DMS53 treated with DMSO at 0.1 percent for 48 hours (cell line): ENCODE measurements at regions not wholly inside any gene's neighbourhood (a gene's known extent, or its start where the extent isn't known, plus 50 kb on each side); places are given as distances from the start of the nearest gene placed in this dataset.
"Not testable (repeated sequence)": the region's sequence is repeated elsewhere in the genome, so short reads cannot be mapped to it uniquely, and the experiment has no call there.

Experiments
- DNase-seq: peaks from one replicate; lab custom pipeline; 2025; ENCODE audit not compliant: unreplicated experiment; lab: John Stamatoyannopoulos, UW

GRCh38 chrX:112577146-112577545 lies 102.6 kb downstream of the LHFPL1 start:
- no peak for DNase-seq

GRCh38 chrX:112571388-112571787 lies 108.3 kb downstream of the LHFPL1 start:
- DNase-seq = no peak

DNA sequence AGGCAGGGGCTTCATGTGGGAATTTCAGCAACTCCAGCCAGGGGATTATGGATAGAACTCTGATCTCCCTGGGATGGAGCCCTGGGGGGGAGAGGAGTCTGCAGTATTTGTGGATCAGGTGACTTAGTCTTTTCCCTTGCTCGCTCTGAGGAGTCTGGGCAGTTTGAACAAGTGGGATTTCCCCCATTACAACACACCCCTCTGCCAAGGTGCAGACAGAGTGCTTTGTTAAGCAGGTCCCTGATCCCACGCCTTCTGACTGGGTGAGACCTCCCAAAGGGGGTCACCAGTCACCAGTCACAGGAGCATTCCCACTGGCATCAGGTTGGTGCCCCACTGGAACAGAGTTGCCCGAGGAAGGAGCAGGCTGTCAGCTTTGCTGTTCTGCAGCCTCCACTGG lies 123.9 kb downstream of the LHFPL1 start:
- no peak for DNase-seq

- no peak for DNase-seq
These were observed 134.7 kb downstream of the LHFPL1 start for GRCh38 chrX:112545051-112545450.

DNA sequence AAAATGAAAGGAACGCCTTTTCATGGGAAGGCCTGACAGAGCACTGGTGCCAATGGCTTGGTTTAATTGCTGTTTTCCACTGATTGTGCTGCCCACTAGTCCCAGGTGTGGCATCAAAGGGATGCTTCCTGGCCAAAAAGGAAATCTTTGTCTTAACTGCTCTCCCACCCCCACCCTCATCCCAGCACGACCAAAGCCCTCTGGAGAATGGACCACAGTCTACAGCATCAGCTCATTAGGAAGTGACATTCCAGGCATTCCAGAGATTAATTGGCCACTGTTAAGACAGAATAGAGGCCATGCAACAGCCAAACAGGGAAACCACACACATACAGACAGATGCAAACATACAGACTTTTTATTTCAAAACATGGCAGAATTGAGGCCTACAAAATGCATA lies 143.2 kb downstream of the LHFPL1 start:
- DNase-seq = no peak

- DNase-seq = no peak
These were observed 151.8 kb downstream of the LHFPL1 start for GRCh38 chrX:112527903-112528302.

DNA sequence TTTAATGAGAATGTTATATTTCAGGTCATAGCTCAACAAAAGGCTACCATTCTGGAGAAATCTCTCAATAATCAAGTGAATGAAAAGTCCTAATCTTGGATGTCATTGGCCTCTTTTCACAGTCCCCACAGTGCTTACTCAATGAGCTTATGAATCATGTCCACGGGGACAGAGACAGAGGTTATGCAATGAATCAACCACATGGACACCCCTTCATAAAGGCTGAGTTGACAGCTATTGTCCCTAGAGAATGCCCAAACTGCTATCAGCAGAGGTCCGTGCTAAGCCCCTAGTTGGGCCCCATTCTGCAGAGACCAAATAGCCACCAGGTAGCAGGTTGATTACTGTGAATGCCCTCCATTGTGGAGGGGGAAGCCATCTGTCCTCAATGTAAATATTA lies 158.1 kb downstream of the LHFPL1 start:
- DNase-seq = no peak

- no peak for DNase-seq
These were observed 159.6 kb downstream of the LHFPL1 start for GRCh38 chrX:112520124-112520523.

GRCh38 chrX:112513154-112513553 lies 166.6 kb downstream of the LHFPL1 start:
- no peak for DNase-seq

GRCh38 chrX:112512509-112512908 lies 167.2 kb downstream of the LHFPL1 start:
- no peak for DNase-seq

GRCh38 chrX:112510629-112511028 lies 169.1 kb downstream of the LHFPL1 start:
- DNase-seq = no peak

- no peak for DNase-seq
These were observed 202.1 kb downstream of the LHFPL1 start for GRCh38 chrX:112477653-112478052.

DNA sequence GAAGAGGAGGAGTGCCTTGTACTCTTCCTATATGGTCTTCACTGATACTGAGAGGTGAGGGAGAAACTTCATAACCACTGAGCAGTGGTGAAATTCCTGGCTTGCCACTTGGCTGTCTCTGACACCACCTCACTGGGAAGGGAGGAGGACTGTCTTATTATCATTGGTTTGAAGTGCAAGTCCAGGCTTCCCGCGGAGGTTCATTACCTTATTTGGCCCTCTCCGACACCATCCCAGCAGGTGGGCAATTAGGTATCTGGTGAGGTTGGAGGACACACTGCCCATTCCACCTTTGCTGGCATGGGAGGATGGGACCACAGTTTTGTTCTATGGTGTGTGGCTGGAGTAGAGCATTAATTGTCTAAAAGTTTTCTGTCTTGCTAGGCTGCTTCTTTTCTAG lies 206.1 kb downstream of the LHFPL1 start:
- no peak for DNase-seq

- DNase-seq = no peak
These were observed 209.2 kb downstream of the LHFPL1 start for GRCh38 chrX:112470551-112470950.

- not testable (repeated sequence) for DNase-seq
These were observed 217.7 kb downstream of the LHFPL1 start for GRCh38 chrX:112461949-112462450.

DNA sequence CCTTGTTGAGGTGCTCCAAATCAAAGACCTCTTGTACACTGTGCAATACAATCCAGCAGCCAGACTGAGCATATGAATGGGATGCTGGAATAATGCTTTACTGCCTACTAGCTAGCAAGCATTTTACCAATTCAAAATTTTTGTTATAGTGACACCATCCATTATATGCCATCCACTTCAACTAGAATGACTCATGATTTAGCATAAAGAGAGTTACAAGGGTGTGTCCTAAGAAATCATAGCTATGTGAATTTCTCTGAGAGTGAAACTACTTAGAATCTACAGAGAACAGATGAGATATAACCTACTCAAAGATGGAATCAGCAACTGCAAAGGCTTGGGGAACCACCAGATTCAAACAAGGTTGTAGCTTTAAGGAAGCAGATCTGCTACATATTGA lies 221.9 kb downstream of the LHFPL1 start:
- no peak for DNase-seq

- no peak for DNase-seq
These were observed 228.9 kb downstream of the LHFPL1 start for GRCh38 chrX:112450810-112451209.

GRCh38 chrX:112440277-112440676 lies 239.5 kb downstream of the LHFPL1 start:
- DNase-seq = no peak

- no peak for DNase-seq
These were observed 255.6 kb downstream of the LHFPL1 start for GRCh38 chrX:112424166-112424565.

DNA sequence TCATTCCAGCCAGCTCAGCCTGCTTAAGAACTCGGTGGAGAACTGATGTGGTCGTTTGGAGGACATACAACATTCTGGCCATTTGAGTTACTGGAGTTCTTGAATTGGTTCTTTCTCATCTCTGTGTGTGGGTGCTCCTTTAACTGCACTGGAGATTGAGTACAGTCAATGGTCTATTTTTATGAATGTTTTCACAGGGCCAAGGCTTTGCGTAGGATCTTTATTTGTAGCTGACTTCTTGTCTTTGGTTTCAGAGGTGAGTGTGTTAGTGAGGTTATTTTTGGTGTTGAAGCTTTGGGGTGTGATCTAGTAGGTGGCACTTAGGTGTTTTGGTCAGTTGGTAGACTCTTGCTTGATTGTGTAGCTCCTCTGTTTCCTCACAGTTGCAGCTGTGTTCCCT lies 288.4 kb downstream of the LHFPL1 start:
- DNase-seq = no peak

GRCh38 chrX:112381649-112382298 lies 298.0 kb downstream of the LHFPL1 start:
- not testable (repeated sequence) for DNase-seq

- peak; percentile 14 for DNase-seq
These were observed 298.1 kb upstream of the TRPC5 start for GRCh38 chrX:112380541-112381278.

DNA sequence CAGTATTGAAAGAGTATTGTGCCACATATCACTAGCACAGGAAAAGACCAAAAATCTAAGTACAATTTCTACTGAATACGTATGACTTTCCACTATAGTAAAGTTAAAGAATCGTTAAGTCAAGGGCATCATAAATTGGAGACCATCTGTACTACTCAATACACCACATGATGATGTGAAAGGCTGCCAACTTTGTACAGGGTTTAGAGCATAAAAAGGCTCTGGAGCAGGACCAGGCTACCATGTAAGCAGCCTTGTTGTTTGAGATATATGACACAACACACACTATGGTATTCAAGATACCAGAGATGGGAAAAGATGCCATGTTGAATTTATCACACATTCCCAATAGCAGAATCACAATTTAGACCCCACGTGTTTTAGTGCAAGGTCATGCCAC lies 294.9 kb upstream of the TRPC5 start:
- no peak for DNase-seq
